ENCODE measurements at regions not wholly inside any gene's neighbourhood (a gene's known extent, or its start where the extent isn't known, plus 50 kb on each side); places are given as distances from the start of the nearest gene placed in this dataset.

DNA sequence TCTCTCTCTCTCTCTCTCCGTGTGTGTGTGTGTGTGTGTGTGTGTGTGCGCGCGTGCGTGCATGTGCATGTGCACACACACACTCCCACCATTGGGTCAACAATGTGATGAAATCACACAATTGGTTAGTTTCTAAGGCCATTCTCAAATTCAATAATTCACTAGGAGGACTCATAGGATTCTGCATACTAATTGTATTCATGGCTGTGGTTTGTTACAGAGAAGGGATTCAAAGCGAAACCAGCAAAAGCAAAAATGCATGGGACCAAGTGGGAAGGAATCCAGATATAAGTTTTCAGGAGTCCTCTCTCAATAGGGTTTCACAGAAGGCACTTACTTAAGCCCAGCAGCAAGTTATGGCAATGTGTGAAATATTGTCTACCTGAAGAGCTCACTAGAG is 515.0 kb downstream of the PYDC2 start:
- Mint-ChIP-seq H3K4me3 (ENCODE audit: unreplicated experiment) (no peak overlapping the region), H3K36me3 (ENCODE audit: insufficient read depth, unreplicated experiment) (no peaks in the 10 kb centered on the region), H3K9me3 (ENCODE audit: unreplicated experiment) (no peaks in the 10 kb centered on the region), H3K27me3 (ENCODE audit: insufficient read depth, unreplicated experiment) (no peaks in the 10 kb centered on the region), H3K4me1 (ENCODE audit: low read depth, unreplicated experiment) (no peaks in the 10 kb centered on the region), H3K27ac (ENCODE audit: unreplicated experiment) (no peak overlapping the region)
- TF ChIP-seq, protein P1, sequence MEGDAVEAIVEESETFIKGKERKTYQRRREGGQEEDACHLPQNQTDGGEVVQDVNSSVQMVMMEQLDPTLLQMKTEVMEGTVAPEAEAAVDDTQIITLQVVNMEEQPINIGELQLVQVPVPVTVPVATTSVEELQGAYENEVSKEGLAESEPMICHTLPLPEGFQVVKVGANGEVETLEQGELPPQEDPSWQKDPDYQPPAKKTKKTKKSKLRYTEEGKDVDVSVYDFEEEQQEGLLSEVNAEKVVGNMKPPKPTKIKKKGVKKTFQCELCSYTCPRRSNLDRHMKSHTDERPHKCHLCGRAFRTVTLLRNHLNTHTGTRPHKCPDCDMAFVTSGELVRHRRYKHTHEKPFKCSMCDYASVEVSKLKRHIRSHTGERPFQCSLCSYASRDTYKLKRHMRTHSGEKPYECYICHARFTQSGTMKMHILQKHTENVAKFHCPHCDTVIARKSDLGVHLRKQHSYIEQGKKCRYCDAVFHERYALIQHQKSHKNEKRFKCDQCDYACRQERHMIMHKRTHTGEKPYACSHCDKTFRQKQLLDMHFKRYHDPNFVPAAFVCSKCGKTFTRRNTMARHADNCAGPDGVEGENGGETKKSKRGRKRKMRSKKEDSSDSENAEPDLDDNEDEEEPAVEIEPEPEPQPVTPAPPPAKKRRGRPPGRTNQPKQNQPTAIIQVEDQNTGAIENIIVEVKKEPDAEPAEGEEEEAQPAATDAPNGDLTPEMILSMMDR (IDR thresholded peaks at IDR 0.05; ENCODE audit: insufficient read depth in 1 of 2, low read depth in 1 of 2, low read length in 1 of 2, severe bottlenecking in 1 of 2, unreplicated experiment in 1 of 2): no peak
- Histone ChIP-seq H3K4me1 (no peaks in the 10 kb centered on the region), H3K9me3 (peaks cover 6% of the 10 kb centered on the region; the same call in 1 of the 2 replicates), H3K4me3 (ENCODE audit: low read depth, low read length) (no peak overlapping the region), H3K27me3 (replicated peaks; ENCODE audit: control insufficient read depth, insufficient read depth, low read length) (no peaks in the 10 kb centered on the region), H3K36me3 (ENCODE audit: control insufficient read depth, insufficient read depth, low read length) (no peaks in the 10 kb centered on the region)
- ChIA-PET CTCF (no interaction called here), POLR2A (no interaction called here)
- DNase-seq: no peak
- intact Hi-C loops (cut with micrococcal nuclease; ENCODE audit: unreplicated experiment): no loop called here
- BruUV-seq (replicated peaks): no TSS peak

DNA sequence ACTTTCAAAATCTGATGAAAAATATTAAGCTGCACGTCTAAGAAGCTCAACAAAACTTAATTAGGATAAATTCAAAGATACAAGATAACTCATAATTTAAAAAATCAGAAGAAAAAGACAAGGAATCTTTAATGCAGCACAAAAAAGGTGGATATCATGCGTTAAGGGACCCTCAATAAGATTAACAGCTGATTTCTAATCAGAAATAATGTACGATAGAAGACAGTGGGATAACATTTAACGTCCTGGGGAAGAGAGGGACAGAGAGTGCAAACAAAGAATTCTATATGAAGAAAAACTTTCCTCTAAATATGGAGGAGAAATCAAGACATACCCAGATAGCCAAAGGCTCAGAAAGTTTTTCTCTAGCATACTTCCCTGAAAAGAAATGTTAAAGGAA is 519.5 kb downstream of the PYDC2 start:
- no peak for DNase-seq
- Mint-ChIP-seq H3K27ac (ENCODE audit: unreplicated experiment) (no peak overlapping the region), H3K36me3 (ENCODE audit: insufficient read depth, unreplicated experiment) (no peaks in the 10 kb centered on the region), H3K4me1 (ENCODE audit: low read depth, unreplicated experiment) (no peaks in the 10 kb centered on the region), H3K4me3 (ENCODE audit: unreplicated experiment) (no peak overlapping the region), H3K27me3 (ENCODE audit: insufficient read depth, unreplicated experiment) (no peaks in the 10 kb centered on the region), H3K9me3 (ENCODE audit: unreplicated experiment) (no peaks in the 10 kb centered on the region)
- no peaks in the 10 kb centered on the region for H3K4me1 ChIP-seq
- peaks cover 9% of the 10 kb centered on the region; the same call in 1 of the 2 replicates for H3K9me3 ChIP-seq
- intact Hi-C loops (cut with micrococcal nuclease; ENCODE audit: unreplicated experiment): no loop called here
- TF ChIP-seq, protein P1 (IDR thresholded peaks at IDR 0.05; ENCODE audit: insufficient read depth in 1 of 2, low read depth in 1 of 2, low read length in 1 of 2, severe bottlenecking in 1 of 2, unreplicated experiment in 1 of 2): no peak
- POLR2A ChIA-PET: no interaction called here
- BruUV-seq (replicated peaks): no TSS peak
- no peak overlapping the region for H3K4me3 ChIP-seq (ENCODE audit: low read depth, low read length)
- H3K36me3 ChIP-seq (ENCODE audit: control insufficient read depth, insufficient read depth, low read length): no peaks in the 10 kb centered on the region
- no peaks in the 10 kb centered on the region for H3K27me3 ChIP-seq (replicated peaks; ENCODE audit: control insufficient read depth, insufficient read depth, low read length)
- CTCF ChIA-PET: no interaction called here

DNA sequence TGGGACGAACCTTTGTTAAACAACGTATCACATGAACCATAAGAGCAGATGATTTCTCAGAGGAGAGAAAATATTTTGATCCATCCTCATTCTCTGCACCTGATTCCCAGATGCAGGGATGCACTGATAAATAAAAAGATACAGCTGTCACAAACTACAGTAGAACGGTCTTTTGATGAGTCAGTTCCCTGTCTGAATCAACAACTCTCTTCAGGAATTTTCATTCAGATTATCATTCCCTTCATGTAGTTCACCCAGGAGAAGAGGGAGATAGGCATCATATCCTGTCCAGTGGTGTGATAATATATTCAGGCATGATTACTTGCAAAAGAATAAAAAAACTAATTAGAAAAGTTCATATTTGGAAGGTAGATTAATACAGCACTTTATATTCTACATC is 521.5 kb downstream of the PYDC2 start:
- DNase-seq: no peak
- H3K4me1 ChIP-seq: no peaks in the 10 kb centered on the region
- no peak overlapping the region for H3K27ac Mint-ChIP-seq (ENCODE audit: unreplicated experiment)
- no peaks in the 10 kb centered on the region for H3K36me3 ChIP-seq (ENCODE audit: control insufficient read depth, insufficient read depth, low read length)
- BruUV-seq (replicated peaks): no TSS peak
- H3K9me3 Mint-ChIP-seq (ENCODE audit: unreplicated experiment): no peaks in the 10 kb centered on the region
- H3K27me3 ChIP-seq (replicated peaks; ENCODE audit: control insufficient read depth, insufficient read depth, low read length): no peaks in the 10 kb centered on the region
- H3K9me3 ChIP-seq: peaks cover 9% of the 10 kb centered on the region; the same call in 1 of the 2 replicates
- no peaks in the 10 kb centered on the region for H3K4me1 Mint-ChIP-seq (ENCODE audit: low read depth, unreplicated experiment)
- no peaks in the 10 kb centered on the region for H3K27me3 Mint-ChIP-seq (ENCODE audit: insufficient read depth, unreplicated experiment)
- TF ChIP-seq, protein P1 (IDR thresholded peaks at IDR 0.05; ENCODE audit: insufficient read depth in 1 of 2, low read depth in 1 of 2, low read length in 1 of 2, severe bottlenecking in 1 of 2, unreplicated experiment in 1 of 2): no peak
- intact Hi-C loops (cut with micrococcal nuclease; ENCODE audit: unreplicated experiment): no loop called here
- no peak overlapping the region for H3K4me3 Mint-ChIP-seq (ENCODE audit: unreplicated experiment)
- CTCF ChIA-PET: no interaction called here
- no peak overlapping the region for H3K4me3 ChIP-seq (ENCODE audit: low read depth, low read length)
- H3K36me3 Mint-ChIP-seq (ENCODE audit: insufficient read depth, unreplicated experiment): no peaks in the 10 kb centered on the region
- POLR2A ChIA-PET: no interaction called here
